Keratinocyte (primary cell): ENCODE measurements at regions not wholly inside any gene's neighbourhood (a gene's known extent, or its start where the extent isn't known, plus 50 kb on each side); places are given as distances from the start of the nearest gene placed in this dataset.

Experiments
- EZH2 ChIP-seq: IDR thresholded peaks from one replicate; pipeline ENCODE4 v1.6.1; 2012; ENCODE audit warnings: inconsistent platforms, mild to moderate bottlenecking, low read length, moderate library complexity
- TF ChIP-seq, protein P1 (sequence below), 3 experiments: IDR thresholded peaks in 1 of 3; conservative IDR thresholded peaks in 1 of 3; optimal IDR thresholded peaks in 1 of 3; 2 replicates in 2 of 3; 3 replicates in 1 of 3; pipeline versions ENCODE3 to v1.5.1; 2011; ENCODE audit warnings: low read length in 3 of 3, mild to moderate bottlenecking in 3 of 3, moderate library complexity in 2 of 3, control low read depth in 1 of 3, inconsistent platforms in 1 of 3; ENCODE audit not compliant: insufficient read depth in 2 of 3; ENCODE audit errors: extremely low read depth in 1 of 3

DNA sequence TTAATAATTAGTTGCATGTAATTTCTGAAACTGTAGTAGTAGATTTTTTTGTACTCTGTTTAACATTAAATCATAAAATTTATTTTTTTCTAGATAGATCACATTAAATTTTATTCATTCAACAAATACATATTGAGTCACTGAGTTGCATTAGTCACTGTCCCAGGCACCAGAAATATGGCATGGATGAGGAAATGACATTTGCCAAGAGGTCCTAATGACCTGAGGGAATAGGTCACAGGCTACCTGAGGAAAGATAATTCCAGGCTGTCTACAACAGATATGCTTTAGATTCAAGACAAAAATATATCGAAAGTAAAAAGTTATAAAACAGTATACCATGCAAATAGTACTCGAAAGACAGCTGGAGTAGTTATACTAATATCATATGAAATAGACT, 852.4 kb upstream of the ACVR2A start:
- TF ChIP-seq, protein P1, sequence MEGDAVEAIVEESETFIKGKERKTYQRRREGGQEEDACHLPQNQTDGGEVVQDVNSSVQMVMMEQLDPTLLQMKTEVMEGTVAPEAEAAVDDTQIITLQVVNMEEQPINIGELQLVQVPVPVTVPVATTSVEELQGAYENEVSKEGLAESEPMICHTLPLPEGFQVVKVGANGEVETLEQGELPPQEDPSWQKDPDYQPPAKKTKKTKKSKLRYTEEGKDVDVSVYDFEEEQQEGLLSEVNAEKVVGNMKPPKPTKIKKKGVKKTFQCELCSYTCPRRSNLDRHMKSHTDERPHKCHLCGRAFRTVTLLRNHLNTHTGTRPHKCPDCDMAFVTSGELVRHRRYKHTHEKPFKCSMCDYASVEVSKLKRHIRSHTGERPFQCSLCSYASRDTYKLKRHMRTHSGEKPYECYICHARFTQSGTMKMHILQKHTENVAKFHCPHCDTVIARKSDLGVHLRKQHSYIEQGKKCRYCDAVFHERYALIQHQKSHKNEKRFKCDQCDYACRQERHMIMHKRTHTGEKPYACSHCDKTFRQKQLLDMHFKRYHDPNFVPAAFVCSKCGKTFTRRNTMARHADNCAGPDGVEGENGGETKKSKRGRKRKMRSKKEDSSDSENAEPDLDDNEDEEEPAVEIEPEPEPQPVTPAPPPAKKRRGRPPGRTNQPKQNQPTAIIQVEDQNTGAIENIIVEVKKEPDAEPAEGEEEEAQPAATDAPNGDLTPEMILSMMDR (optimal IDR thresholded peaks at IDR 0.05 in 1 of 3, IDR thresholded peaks at IDR 0.05 in 1 of 3, conservative IDR thresholded peaks at IDR 0.05 in 1 of 3; ENCODE audit: extremely low read depth in 1 of 3, insufficient read depth in 2 of 3, low read length in 3 of 3) = no peak
- no peak for TF ChIP-seq EZH2
